Osteoblast (primary cell): ENCODE measurements at regions not wholly inside any gene's neighbourhood (a gene's known extent, or its start where the extent isn't known, plus 50 kb on each side); places are given as distances from the start of the nearest gene placed in this dataset.

ENCODE experiments used
- DNase-seq: peaks from one replicate; pipeline ENCODE4 v3.0.0; 2011; ENCODE audit warnings: low spot score, mixed read lengths; ENCODE audit not compliant: insufficient read length; ENCODE audit errors: missing footprints
- H2AFZ ChIP-seq: 2 replicates; pipeline ENCODE4 v1.6.0; 2011; ENCODE audit warnings: mild to moderate bottlenecking, low read length
- H3K27ac ChIP-seq: 2 replicates; pipeline ENCODE4 v1.5.1; 2011; ENCODE audit warnings: mild to moderate bottlenecking, low read depth, low read length, moderate library complexity
- H3K27me3 ChIP-seq: 2 replicates; pipeline ENCODE4 v1.6.0; 2012; ENCODE audit warnings: mild to moderate bottlenecking, control low read depth, inconsistent platforms, low read length, moderate library complexity; ENCODE audit not compliant: insufficient read depth
- H3K36me3 ChIP-seq: 2 replicates; pipeline ENCODE4 v1.5.1; 2011; ENCODE audit warnings: mild to moderate bottlenecking, low read length, control low read depth, moderate library complexity; ENCODE audit not compliant: insufficient read depth
- H3K4me1 ChIP-seq: 2 replicates; pipeline ENCODE4 v1.5.1; 2011; ENCODE audit warnings: mild to moderate bottlenecking, low read length, control low read depth, moderate library complexity; ENCODE audit not compliant: insufficient read depth
- H3K4me2 ChIP-seq: 2 replicates; pipeline ENCODE4 v1.6.0; 2011; ENCODE audit warnings: mild to moderate bottlenecking, low read length; ENCODE audit not compliant: insufficient read depth
- H3K4me3 ChIP-seq: fragments of 200-600 bp; sonication (generic); 3 replicates; pipeline ENCODE4 v1.5.1; 2012; ENCODE audit warnings: mild to moderate bottlenecking, low read length, inconsistent platforms; ENCODE audit not compliant: insufficient read depth
- H3K79me2 ChIP-seq: 2 replicates; pipeline ENCODE4 v1.6.0; 2012; ENCODE audit warnings: mild to moderate bottlenecking, low read length, control low read depth, inconsistent platforms; ENCODE audit not compliant: insufficient read depth
- H3K9me3 ChIP-seq: 2 replicates; pipeline ENCODE4 v1.5.1; 2011; ENCODE audit warnings: low read depth, low read length, control low read depth
- H4K20me1 ChIP-seq: 2 replicates; pipeline ENCODE4 v1.6.0; 2012; ENCODE audit warnings: mild to moderate bottlenecking, low read length, control low read depth; ENCODE audit not compliant: insufficient read depth
- TF ChIP-seq, protein P1 (sequence below): IDR thresholded peaks from 2 replicates; pipeline ENCODE4 v1.5.1; 2011; ENCODE audit warnings: mild to moderate bottlenecking, low read depth, low read length, moderate library complexity; ENCODE audit errors: extremely low read depth

DNA sequence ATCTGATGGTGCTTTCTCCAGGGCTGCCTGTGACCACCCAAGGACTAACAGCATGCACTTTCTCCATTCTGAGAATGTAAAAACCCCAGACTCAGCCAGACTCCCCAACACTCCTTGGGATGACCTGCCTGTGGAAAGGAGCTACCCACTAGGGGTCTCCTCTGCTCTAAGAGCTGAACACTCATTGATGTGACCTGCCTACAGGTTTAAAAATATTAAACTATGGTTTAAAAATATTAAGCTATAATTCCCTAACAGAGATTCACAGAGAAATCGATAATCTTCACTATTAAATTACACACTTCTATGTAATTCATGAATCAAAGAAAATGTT is 696.2 kb upstream of the SLITRK5 start:
- TF ChIP-seq, protein P1, sequence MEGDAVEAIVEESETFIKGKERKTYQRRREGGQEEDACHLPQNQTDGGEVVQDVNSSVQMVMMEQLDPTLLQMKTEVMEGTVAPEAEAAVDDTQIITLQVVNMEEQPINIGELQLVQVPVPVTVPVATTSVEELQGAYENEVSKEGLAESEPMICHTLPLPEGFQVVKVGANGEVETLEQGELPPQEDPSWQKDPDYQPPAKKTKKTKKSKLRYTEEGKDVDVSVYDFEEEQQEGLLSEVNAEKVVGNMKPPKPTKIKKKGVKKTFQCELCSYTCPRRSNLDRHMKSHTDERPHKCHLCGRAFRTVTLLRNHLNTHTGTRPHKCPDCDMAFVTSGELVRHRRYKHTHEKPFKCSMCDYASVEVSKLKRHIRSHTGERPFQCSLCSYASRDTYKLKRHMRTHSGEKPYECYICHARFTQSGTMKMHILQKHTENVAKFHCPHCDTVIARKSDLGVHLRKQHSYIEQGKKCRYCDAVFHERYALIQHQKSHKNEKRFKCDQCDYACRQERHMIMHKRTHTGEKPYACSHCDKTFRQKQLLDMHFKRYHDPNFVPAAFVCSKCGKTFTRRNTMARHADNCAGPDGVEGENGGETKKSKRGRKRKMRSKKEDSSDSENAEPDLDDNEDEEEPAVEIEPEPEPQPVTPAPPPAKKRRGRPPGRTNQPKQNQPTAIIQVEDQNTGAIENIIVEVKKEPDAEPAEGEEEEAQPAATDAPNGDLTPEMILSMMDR: no peak
- H2AFZ ChIP-seq: no peak overlapping the region
- H3K4me2 ChIP-seq: no peak overlapping the region
- H3K4me1 ChIP-seq: no peaks in the 10 kb centered on the region
- peaks cover 1% of the 10 kb centered on the region for H3K9me3 ChIP-seq
- no peak overlapping the region for H3K27ac ChIP-seq
- no peak overlapping the region for H3K4me3 ChIP-seq
- H3K79me2 ChIP-seq: no peaks in the 10 kb centered on the region
- DNase-seq: no peak
- H4K20me1 ChIP-seq: no peaks in the 10 kb centered on the region
- H3K27me3 ChIP-seq: no peaks in the 10 kb centered on the region
- no peaks in the 10 kb centered on the region for H3K36me3 ChIP-seq

DNA sequence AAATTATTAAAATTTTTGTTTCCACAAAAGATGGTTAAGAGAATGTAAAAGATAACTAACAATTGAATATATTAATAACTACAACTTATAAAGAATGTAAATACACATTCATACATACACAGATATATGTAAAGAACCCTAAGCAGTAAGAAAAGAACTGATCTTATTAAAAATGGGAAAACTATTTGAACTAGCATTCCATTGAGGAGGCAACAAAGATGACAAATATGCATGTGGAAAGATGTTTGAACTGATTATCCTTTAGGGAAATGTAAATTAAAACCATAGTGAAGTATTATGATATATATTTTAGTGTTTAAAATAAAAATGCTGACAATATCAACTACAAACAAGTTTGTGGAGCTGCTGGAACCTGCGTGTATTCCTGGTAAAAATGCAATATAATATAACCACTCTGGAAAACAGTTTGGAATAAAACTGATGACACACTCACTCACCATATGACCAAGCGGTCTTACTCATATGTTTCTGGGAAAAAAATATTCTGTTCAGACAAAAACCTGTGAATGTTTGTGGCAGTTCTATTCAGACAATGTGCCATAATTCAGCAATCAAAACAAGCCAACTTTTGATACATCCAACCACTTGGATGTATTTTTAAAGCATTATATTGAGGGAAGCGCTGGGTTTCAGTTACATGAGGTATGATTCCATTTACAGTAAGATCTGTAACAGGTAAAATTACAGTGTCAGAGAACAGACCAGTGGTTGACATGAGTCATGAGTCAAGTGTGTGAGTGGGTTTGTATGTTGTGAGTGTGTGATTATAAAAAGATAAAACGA is 694.4 kb upstream of the SLITRK5 start:
- H3K4me2 ChIP-seq: no peak overlapping the region
- no peak overlapping the region for H3K27ac ChIP-seq
- no peak overlapping the region for H2AFZ ChIP-seq
- no peak overlapping the region for H3K4me3 ChIP-seq
- H4K20me1 ChIP-seq: no peaks in the 10 kb centered on the region
- no peaks in the 10 kb centered on the region for H3K79me2 ChIP-seq
- TF ChIP-seq, protein P1: no peak
- H3K4me1 ChIP-seq: no peaks in the 10 kb centered on the region
- H3K27me3 ChIP-seq: no peaks in the 10 kb centered on the region
- H3K36me3 ChIP-seq: no peaks in the 10 kb centered on the region
- H3K9me3 ChIP-seq: peaks cover 1% of the 10 kb centered on the region
- no peak for DNase-seq

DNA sequence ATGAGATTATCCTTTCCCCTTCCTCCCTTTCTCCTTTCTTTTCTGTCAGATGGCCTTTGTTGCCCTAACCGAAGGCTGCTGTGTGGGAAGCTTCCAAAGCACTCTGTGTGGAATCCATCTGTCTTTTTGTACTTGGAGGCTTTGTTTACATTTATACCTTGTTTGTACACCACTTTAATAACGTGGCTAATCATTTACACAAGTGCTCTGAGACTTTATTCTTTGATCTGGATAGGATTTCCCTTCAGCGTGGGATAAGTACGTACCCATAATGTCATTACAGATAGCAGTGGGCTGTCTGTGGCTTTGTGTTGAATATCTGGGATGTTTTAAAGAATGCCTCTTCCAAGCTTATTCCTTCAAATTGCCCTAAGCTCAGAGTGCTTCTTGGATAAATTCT is 684.7 kb upstream of the SLITRK5 start:
- DNase-seq: no peak
- no peak overlapping the region for H3K4me3 ChIP-seq
- no peaks in the 10 kb centered on the region for H3K27me3 ChIP-seq

DNA sequence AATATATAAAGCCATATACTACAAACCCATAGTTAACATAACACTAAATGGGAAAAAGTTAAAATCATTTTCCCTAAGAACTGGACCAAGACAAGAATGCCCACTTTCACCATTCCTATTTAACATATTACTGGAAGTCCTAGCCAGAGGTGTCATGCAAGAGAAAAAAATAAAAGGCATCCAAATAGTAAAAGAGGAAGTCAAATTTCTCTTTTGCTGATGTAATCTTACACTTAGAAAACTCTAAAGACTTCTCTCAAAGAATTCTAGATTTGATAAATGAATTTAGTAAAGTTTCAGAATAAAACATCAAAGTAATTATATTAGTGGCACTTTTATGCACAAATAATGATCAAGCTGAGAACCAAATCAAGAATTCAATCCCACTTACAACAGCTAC is 678.9 kb upstream of the SLITRK5 start:
- no peak overlapping the region for H3K27ac ChIP-seq
- H3K36me3 ChIP-seq: no peaks in the 10 kb centered on the region
- H2AFZ ChIP-seq: no peak overlapping the region
- H3K4me2 ChIP-seq: no peak overlapping the region
- DNase-seq: no peak
- peaks cover 3% of the 10 kb centered on the region for H3K9me3 ChIP-seq
- TF ChIP-seq, protein P1: no peak
- H4K20me1 ChIP-seq: no peaks in the 10 kb centered on the region
- no peaks in the 10 kb centered on the region for H3K27me3 ChIP-seq
- H3K4me3 ChIP-seq: no peak overlapping the region
- no peaks in the 10 kb centered on the region for H3K79me2 ChIP-seq
- H3K4me1 ChIP-seq: no peaks in the 10 kb centered on the region

More for the DNA sequence above, 684.7 kb upstream of the SLITRK5 start:
- no peak overlapping the region for H2AFZ ChIP-seq
- H3K4me1 ChIP-seq: no peaks in the 10 kb centered on the region
- no peaks in the 10 kb centered on the region for H4K20me1 ChIP-seq
- no peak overlapping the region for H3K4me2 ChIP-seq
- TF ChIP-seq, protein P1: no peak
- no peak overlapping the region for H3K27ac ChIP-seq
- H3K36me3 ChIP-seq: no peaks in the 10 kb centered on the region
- peaks cover 2% of the 10 kb centered on the region for H3K9me3 ChIP-seq
- no peaks in the 10 kb centered on the region for H3K79me2 ChIP-seq
